ENCODE measurements at regions not wholly inside any gene's neighbourhood (a gene's known extent, or its start where the extent isn't known, plus 50 kb on each side); places are given as distances from the start of the nearest gene placed in this dataset.
"Not testable (repeated sequence)": the region's sequence is repeated elsewhere in the genome, so short reads cannot be mapped to it uniquely, and the experiment has no call there.

- in situ Hi-C loops (cut with HindIII; ENCODE audit: low pct_unique_long_range_greater_than_20kb, low sequenced_read_pairs), result no loop called here
- DNase-seq (ENCODE audit: low read depth), result no peak
Measured at GRCh38 chr15:24076090-24076784, 389.1 kb upstream of the NDN start.

- in situ Hi-C loops (cut with HindIII; ENCODE audit: low pct_unique_long_range_greater_than_20kb, low sequenced_read_pairs), result no loop called here
- no peak for DNase-seq (ENCODE audit: low read depth)
Measured at GRCh38 chr15:24078310-24079029, 391.4 kb upstream of the NDN start.

- in situ Hi-C loops (cut with HindIII; ENCODE audit: low pct_unique_long_range_greater_than_20kb, low sequenced_read_pairs); DNase-seq (ENCODE audit: low read depth): not testable (repeated sequence)
Measured at GRCh38 chr15:24088941-24089340, 401.8 kb upstream of the NDN start.

GRCh38 chr15:24101503-24101902 lies 414.4 kb upstream of the NDN start:
- DNase-seq (ENCODE audit: low read depth); in situ Hi-C loops (cut with HindIII; ENCODE audit: low pct_unique_long_range_greater_than_20kb, low sequenced_read_pairs): not testable (repeated sequence)

GRCh38 chr15:24107524-24107923 lies 420.4 kb upstream of the NDN start:
- DNase-seq (ENCODE audit: low read depth); in situ Hi-C loops (cut with HindIII; ENCODE audit: low pct_unique_long_range_greater_than_20kb, low sequenced_read_pairs): not testable (repeated sequence)

GRCh38 chr15:24107948-24108347 lies 420.8 kb upstream of the NDN start:
- not testable (repeated sequence) for DNase-seq (ENCODE audit: low read depth)

GRCh38 chr15:24108349-24108748 lies 421.2 kb upstream of the NDN start:
- in situ Hi-C loops (cut with HindIII; ENCODE audit: low pct_unique_long_range_greater_than_20kb, low sequenced_read_pairs); DNase-seq (ENCODE audit: low read depth): not testable (repeated sequence)

More at GRCh38 chr15:24107948-24108347, 420.8 kb upstream of the NDN start:
- in situ Hi-C loops (cut with HindIII; ENCODE audit: low pct_unique_long_range_greater_than_20kb, low sequenced_read_pairs), result not testable (repeated sequence)

- DNase-seq (ENCODE audit: low read depth); in situ Hi-C loops (cut with HindIII; ENCODE audit: low pct_unique_long_range_greater_than_20kb, low sequenced_read_pairs): not testable (repeated sequence)
Measured at GRCh38 chr15:24139622-24140021, 452.5 kb upstream of the NDN start.

- in situ Hi-C loops (cut with HindIII; ENCODE audit: low pct_unique_long_range_greater_than_20kb, low sequenced_read_pairs), result not testable (repeated sequence)
Measured at GRCh38 chr15:24145070-24145469, 458.0 kb upstream of the NDN start.

GRCh38 chr15:24146251-24146650 lies 459.1 kb upstream of the NDN start:
- DNase-seq (ENCODE audit: low read depth), result no peak
- in situ Hi-C loops (cut with HindIII; ENCODE audit: low pct_unique_long_range_greater_than_20kb, low sequenced_read_pairs), result no loop called here

More at GRCh38 chr15:24145070-24145469, 458.0 kb upstream of the NDN start:
- DNase-seq (ENCODE audit: low read depth), result not testable (repeated sequence)

- DNase-seq (ENCODE audit: low read depth), result no peak
- in situ Hi-C loops (cut with HindIII; ENCODE audit: low pct_unique_long_range_greater_than_20kb, low sequenced_read_pairs), result no loop called here
Measured at GRCh38 chr15:24150542-24150941, 463.4 kb upstream of the NDN start.

GRCh38 chr15:24158306-24158705 lies 471.2 kb upstream of the NDN start:
- in situ Hi-C loops (cut with HindIII; ENCODE audit: low pct_unique_long_range_greater_than_20kb, low sequenced_read_pairs); DNase-seq (ENCODE audit: low read depth): not testable (repeated sequence)

- DNase-seq (ENCODE audit: low read depth); in situ Hi-C loops (cut with HindIII; ENCODE audit: low pct_unique_long_range_greater_than_20kb, low sequenced_read_pairs): not testable (repeated sequence)
Measured at GRCh38 chr15:24165512-24165911, 478.4 kb upstream of the NDN start.

- DNase-seq (ENCODE audit: low read depth); in situ Hi-C loops (cut with HindIII; ENCODE audit: low pct_unique_long_range_greater_than_20kb, low sequenced_read_pairs): not testable (repeated sequence)
Measured at GRCh38 chr15:24202297-24202696, 473.3 kb upstream of the NPAP1 start.

- in situ Hi-C loops (cut with HindIII; ENCODE audit: low pct_unique_long_range_greater_than_20kb, low sequenced_read_pairs); DNase-seq (ENCODE audit: low read depth): not testable (repeated sequence)
Measured at GRCh38 chr15:24211742-24212476, 463.7 kb upstream of the NPAP1 start.

- DNase-seq (ENCODE audit: low read depth), result no peak
- in situ Hi-C loops (cut with HindIII; ENCODE audit: low pct_unique_long_range_greater_than_20kb, low sequenced_read_pairs), result no loop called here
Measured at GRCh38 chr15:24223739-24224138, 451.8 kb upstream of the NPAP1 start.

- in situ Hi-C loops (cut with HindIII; ENCODE audit: low pct_unique_long_range_greater_than_20kb, low sequenced_read_pairs), result no loop called here
Measured at GRCh38 chr15:24224161-24224560, 451.4 kb upstream of the NPAP1 start.

GRCh38 chr15:24228922-24229321 lies 446.7 kb upstream of the NPAP1 start:
- in situ Hi-C loops (cut with HindIII; ENCODE audit: low pct_unique_long_range_greater_than_20kb, low sequenced_read_pairs); DNase-seq (ENCODE audit: low read depth): not testable (repeated sequence)

More at GRCh38 chr15:24224161-24224560, 451.4 kb upstream of the NPAP1 start:
- no peak for DNase-seq (ENCODE audit: low read depth)

- in situ Hi-C loops (cut with HindIII; ENCODE audit: low pct_unique_long_range_greater_than_20kb, low sequenced_read_pairs); DNase-seq (ENCODE audit: low read depth): not testable (repeated sequence)
Measured at GRCh38 chr15:24233134-24233533, 442.4 kb upstream of the NPAP1 start.

Measured in Caki2 (cell line).